GM19240 (cell line): ENCODE measurements at regions not wholly inside any gene's neighbourhood (a gene's known extent, or its start where the extent isn't known, plus 50 kb on each side); places are given as distances from the start of the nearest gene placed in this dataset.

Source experiments
- DNase-seq: peaks from one replicate; pipeline ENCODE4 v3.0.0; 2011; ENCODE audit warnings: low spot score; ENCODE audit not compliant: insufficient read length

GRCh38 chr2:38173683-38174082 lies 97.7 kb upstream of the CYP1B1 start:
- DNase-seq, result no peak

- DNase-seq, result no peak
Measured at GRCh38 chr2:38171208-38171855, 95.4 kb upstream of the CYP1B1 start.

GRCh38 chr2:38170733-38171132 lies 94.8 kb upstream of the CYP1B1 start:
- DNase-seq, result no peak

GRCh38 chr2:38170067-38170466 lies 94.1 kb upstream of the CYP1B1 start:
- no peak for DNase-seq

- no peak for DNase-seq
Measured at GRCh38 chr2:38168710-38169480, 92.9 kb upstream of the CYP1B1 start.

- DNase-seq, result no peak
Measured at GRCh38 chr2:38167968-38168350, 92.0 kb upstream of the CYP1B1 start.

- no peak for DNase-seq
Measured at GRCh38 chr2:38165698-38166097, 89.7 kb upstream of the CYP1B1 start.

GRCh38 chr2:38164881-38165280 lies 88.9 kb upstream of the CYP1B1 start:
- DNase-seq, result no peak

- DNase-seq, result no peak
Measured at GRCh38 chr2:38163579-38163978, 87.6 kb upstream of the CYP1B1 start.

GRCh38 chr2:38163006-38163405 lies 87.1 kb upstream of the CYP1B1 start:
- no peak for DNase-seq

GRCh38 chr2:38160516-38160915 lies 84.6 kb upstream of the CYP1B1 start:
- DNase-seq, result no peak

GRCh38 chr2:38159597-38159996 lies 83.6 kb upstream of the CYP1B1 start:
- no peak for DNase-seq

GRCh38 chr2:38159191-38159590 lies 83.2 kb upstream of the CYP1B1 start:
- no peak for DNase-seq

GRCh38 chr2:38158378-38159118 lies 82.6 kb upstream of the CYP1B1 start:
- DNase-seq, result no peak

GRCh38 chr2:38156436-38156835 lies 80.5 kb upstream of the CYP1B1 start:
- no peak for DNase-seq

GRCh38 chr2:38155015-38155414 lies 79.1 kb upstream of the CYP1B1 start:
- DNase-seq, result no peak

GRCh38 chr2:38154395-38154794 lies 78.4 kb upstream of the CYP1B1 start:
- no peak for DNase-seq

GRCh38 chr2:38153476-38154135 lies 77.7 kb upstream of the CYP1B1 start:
- no peak for DNase-seq

- no peak for DNase-seq
Measured at GRCh38 chr2:38152913-38153312, 77.0 kb upstream of the CYP1B1 start.

GRCh38 chr2:38152035-38152434 lies 76.1 kb upstream of the CYP1B1 start:
- DNase-seq, result no peak

- no peak for DNase-seq
Measured at GRCh38 chr2:38149531-38149930, 73.6 kb upstream of the CYP1B1 start.

- DNase-seq, result no peak
Measured at GRCh38 chr2:38148501-38148900, 72.5 kb upstream of the CYP1B1 start.
